GM11168 (cell line): ENCODE measurements at regions not wholly inside any gene's neighbourhood (a gene's known extent, or its start where the extent isn't known, plus 50 kb on each side); places are given as distances from the start of the nearest gene placed in this dataset.

Source experiments
- in situ Hi-C: fragments of 300-500 bp; cut with MboI; formaldehyde crosslinking; loops from one replicate; pipeline ENCODE4 v1.12.0; 2022; ENCODE audit warnings: low sequenced_read_pairs; ENCODE audit not compliant: unreplicated experiment

- in situ Hi-C loops, result no loop called here
Observed at GRCh38 chr4:137649711-137650450, 117.6 kb upstream of the PCDH18 start.

GRCh38 chr4:137648531-137648930, 116.2 kb upstream of the PCDH18 start:
- in situ Hi-C loops, result no loop called here

DNA sequence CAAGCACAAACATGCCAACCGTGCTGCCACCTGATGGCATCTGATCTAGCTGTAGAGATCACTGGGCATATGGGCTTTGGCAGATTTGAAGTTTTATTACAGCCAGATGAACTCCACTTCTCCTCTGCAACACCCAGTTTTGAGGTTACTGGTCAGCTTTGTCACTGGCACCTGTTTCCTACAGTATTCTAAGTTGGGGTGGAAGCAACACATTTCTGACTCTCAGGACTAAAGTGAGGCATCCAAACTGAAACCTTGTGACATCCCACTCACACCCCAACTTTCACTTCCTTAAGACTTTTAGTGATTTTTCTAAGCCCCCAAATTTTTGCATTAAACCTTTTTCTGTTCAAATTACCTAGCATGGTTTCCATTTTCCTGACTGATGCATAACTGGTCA, 115.1 kb upstream of the PCDH18 start:
- in situ Hi-C loops, result no loop called here

- in situ Hi-C loops, result no loop called here
Observed at GRCh38 chr4:137644201-137644600, 111.9 kb upstream of the PCDH18 start.

DNA sequence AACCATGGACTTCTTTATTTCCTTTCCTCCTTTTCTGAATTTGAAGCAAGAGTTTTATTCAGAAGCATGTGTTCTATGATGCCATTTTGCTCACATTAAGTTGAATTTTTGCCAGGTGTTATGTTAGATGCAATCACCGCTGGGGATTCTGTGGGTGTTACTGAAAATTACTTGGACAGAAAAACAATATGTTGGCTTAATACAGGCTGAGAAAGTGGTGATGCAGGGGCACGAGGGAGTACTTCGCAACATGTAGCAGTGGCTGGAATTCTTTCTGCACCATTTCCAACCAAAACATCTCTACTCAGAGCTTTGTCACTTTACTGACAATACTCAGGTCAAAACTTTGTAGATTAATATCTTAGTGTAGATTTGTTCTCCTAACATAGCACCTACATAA, 109.2 kb upstream of the PCDH18 start:
- in situ Hi-C loops, result no loop called here

- in situ Hi-C loops, result no loop called here
Observed at GRCh38 chr4:137640838-137641158, 108.5 kb upstream of the PCDH18 start.

- in situ Hi-C loops, result no loop called here
Observed at GRCh38 chr4:137640156-137640837, 108.0 kb upstream of the PCDH18 start.

DNA sequence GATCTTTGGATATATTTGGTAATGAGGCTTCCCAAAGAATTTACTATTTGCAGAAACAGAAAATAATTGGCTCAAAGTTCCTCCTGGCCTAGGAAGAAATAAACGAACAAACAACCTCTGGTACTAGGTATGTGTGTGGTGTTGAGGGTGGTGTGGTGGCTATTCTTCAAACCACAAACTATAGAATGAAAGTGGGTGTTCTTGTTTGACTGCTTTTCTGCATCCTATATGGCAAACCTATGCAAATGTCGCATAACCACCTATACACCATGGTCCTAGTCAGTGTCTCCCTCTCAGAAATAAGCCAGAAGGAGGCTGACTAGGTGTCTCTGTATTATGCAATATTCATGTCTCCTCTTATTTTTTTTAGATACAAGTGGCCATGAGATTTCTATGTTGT, 106.6 kb upstream of the PCDH18 start:
- in situ Hi-C loops, result no loop called here

DNA sequence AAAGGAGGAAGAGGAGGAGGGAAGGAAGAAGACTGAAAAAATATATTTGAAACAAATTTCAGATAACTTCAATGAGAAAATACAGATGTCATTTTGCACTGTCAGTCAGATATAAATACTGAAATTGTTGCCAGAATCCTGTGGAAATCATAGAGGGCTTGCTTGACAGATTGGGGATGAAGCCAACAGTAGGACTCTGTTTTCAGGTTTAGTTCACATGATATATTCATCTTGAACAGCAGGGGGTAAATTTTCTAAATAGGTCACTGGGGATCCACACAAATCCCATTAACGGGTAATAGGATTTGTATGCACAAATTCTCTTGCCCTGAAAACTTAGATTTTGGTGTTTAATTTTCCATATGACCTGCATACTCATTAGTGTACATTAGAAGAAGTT, 103.3 kb upstream of the PCDH18 start:
- in situ Hi-C loops, result no loop called here

GRCh38 chr4:137635108-137635507, 102.8 kb upstream of the PCDH18 start:
- in situ Hi-C loops, result no loop called here

DNA sequence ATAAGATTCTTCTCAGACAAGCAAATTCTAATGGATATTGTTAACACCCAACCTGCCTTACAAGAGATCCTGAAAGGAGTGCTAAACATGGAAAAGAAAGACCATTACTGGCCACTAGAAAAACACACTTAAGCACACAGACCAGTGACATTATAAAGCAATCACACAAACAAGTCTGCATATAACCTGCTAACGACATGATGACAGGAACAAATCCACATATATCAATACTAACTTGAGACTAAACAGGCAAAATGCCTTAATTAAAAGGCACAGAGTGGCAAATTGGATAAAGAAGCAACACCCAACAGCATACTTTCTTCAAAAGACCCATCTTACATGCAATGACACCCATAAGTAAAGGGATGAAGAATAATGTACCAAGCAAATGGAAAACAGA, 100.5 kb upstream of the PCDH18 start:
- in situ Hi-C loops, result no loop called here

DNA sequence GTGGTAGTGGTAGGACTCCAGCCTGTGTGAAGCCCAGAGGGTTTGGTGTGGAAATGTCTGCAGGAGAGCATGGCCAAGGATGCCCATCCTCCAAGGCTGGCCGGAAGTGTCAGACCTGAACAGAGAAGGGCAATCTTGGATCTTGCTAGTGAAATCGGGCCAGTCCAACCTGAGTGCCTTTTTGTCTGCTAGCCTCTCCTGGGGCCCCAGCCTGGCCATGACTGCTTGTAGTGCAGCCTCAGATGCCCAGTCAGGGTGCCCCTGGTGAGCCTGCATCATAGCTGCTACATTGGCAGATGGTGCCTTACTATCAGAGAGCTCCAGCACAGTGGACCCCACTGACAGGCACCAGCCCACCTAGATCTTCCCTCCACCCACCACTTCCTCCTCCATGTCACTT, 99.3 kb upstream of the PCDH18 start:
- in situ Hi-C loops, result no loop called here

DNA sequence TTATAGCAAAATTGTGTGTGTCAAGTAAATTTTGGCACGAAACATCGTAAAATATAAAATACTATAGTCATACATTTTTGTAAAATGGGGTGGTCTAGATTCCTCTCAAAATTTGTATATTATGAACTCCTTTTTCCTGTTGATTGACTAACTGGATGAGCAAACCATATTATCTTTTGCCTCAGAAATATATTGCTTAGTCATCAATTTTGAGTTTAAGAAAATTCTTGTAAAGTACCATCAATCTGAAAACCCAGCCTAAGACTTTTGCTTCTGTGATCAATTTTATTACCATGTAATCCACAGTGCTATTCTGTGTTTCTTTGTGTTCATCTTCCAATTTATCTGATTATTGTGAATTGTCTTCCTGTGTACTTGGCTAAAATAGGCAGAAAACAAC, 98.0 kb upstream of the PCDH18 start:
- in situ Hi-C loops, result no loop called here

DNA sequence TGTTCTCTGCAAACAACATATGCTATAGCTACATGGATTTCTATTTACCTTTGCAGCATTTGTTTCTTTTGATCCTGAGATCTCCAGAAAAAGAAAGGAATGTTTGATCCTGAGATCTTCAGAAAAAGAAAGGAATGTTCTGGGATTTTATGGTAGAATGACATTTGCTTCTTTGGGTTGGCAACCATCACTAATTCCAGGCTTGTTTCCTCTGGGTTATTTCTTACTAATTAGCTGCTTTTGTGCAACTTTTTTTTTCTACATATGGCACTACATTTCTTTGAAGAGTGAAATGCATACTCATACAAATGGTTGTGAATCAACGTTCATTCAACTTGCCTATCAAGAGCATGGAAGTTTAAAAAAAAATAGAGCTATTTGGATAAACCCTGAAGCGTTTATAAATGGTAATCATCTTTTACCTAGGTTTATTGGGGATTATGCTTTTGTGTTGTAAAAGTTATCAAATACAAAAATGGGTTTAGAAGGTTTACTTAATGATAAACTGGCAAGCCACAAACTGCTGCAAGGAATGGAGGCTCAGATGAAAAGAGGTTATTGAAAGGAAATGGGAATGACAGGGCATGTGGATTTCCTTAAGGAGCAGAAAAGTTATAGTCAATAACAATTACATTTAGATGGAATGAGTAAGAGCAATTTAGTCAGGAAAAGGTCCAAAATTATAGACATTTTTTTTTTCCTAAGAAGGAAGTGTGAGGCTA, 95.6 kb upstream of the PCDH18 start:
- in situ Hi-C loops, result no loop called here

- in situ Hi-C loops, result no loop called here
Observed at GRCh38 chr4:137626942-137627738, 94.8 kb upstream of the PCDH18 start.

DNA sequence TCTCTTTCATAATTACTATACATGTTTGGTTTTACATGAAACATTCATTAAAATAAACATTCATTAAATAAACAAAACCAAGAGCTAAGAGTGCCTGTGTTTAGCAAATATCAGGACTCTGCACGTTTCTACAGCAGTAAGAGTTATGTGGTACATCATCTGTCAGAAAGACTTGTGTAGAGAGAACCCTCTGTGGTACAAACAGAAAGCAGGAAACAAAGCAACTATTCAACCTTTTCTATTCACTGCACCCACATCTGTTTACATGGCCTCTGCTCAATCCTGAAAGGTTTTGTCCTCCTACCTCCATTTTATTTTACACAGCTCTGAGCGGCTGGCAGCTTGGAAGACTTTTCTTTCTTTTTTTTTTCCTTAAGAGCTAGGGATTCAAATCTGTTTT, 90.7 kb upstream of the PCDH18 start:
- in situ Hi-C loops, result no loop called here

DNA sequence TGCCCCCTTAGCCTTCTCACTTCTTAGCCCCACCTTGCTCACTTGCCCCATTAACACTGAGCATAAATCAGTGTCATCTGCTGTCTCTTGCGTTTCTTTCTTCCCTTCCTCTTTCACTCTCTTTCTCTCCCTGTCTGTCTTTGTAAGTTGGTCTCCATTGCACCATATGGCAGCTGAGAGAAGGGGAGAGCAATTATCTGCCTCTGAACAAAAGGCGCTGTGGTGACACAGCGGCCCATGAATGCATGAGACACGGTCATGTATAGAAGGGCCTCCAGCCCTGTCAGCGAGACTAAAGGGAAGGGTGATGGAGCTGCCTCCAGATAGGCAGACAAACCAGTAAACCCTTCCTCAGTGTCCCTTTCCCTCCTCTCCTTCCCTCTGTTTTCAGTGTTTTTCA, 88.8 kb upstream of the PCDH18 start:
- in situ Hi-C loops, result no loop called here

DNA sequence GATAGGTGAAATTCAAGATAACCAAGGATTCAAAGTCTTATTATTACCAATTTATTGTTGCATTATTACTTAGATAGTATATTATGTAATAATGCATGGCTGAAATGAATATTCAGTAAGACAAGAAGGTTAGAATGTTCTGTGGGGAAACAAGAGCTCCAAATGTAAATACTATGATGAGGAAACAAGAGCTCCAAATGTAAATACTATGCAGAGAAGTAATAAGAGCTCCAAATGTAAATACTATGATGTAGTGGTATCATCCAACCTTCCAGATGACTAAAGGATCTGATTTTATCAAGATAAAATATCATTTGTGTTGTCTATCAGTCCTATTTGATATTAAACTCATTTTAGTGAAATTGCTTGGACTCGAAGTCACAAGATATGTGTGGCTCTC, 82.2 kb upstream of the PCDH18 start:
- in situ Hi-C loops, result no loop called here

GRCh38 chr4:137611998-137612700, 79.9 kb upstream of the PCDH18 start:
- in situ Hi-C loops, result no loop called here

DNA sequence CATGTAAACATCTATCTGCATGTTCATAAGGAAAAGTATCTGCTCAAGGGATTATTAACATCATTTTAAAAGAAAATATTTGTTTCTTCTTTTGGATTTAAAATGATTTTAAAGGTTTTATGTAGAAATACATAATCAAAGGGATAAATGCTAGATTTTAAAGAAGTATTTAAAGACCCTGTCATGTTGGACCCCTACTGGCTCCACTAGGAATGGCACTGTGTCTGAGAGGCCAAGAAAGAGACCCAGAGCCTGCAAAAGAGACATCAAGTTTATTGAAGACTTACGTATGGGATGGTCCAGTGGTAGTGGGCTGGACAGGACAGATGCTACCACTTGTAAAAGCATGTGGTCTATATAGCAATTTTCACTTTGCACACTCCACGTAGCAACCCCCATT, 78.7 kb upstream of the PCDH18 start:
- in situ Hi-C loops, result no loop called here
